GM18868 (cell line): ENCODE measurements at regions not wholly inside any gene's neighbourhood (a gene's known extent, or its start where the extent isn't known, plus 50 kb on each side); places are given as distances from the start of the nearest gene placed in this dataset.
"Not testable (repeated sequence)": the region's sequence is repeated elsewhere in the genome, so short reads cannot be mapped to it uniquely, and the experiment has no call there.

Source experiments
- ATAC-seq: cut with Tn5 transposase; IDR thresholded peaks from one replicate; pipeline ENCODE4 v1.9.1; 2021; ENCODE audit warnings: mild to moderate bottlenecking, moderate library complexity; ENCODE audit not compliant: unreplicated experiment

GRCh38 chr5:125926172-125926571 lies 497.0 kb upstream of the GRAMD2B start:
- ATAC-seq, result peak; percentile 56

- peak; percentile 59 for ATAC-seq
These were observed 494.5 kb upstream of the GRAMD2B start for GRCh38 chr5:125928663-125929062.

GRCh38 chr5:125950012-125950615 lies 473.1 kb upstream of the GRAMD2B start:
- ATAC-seq, result no peak

GRCh38 chr5:125961150-125961549 lies 462.1 kb upstream of the GRAMD2B start:
- ATAC-seq, result peak; percentile 99

- ATAC-seq, result no peak
These were observed 457.6 kb upstream of the GRAMD2B start for GRCh38 chr5:125965577-125965976.

- no peak for ATAC-seq
These were observed 455.6 kb upstream of the GRAMD2B start for GRCh38 chr5:125967576-125967975.

- ATAC-seq, result no peak
These were observed 454.0 kb upstream of the GRAMD2B start for GRCh38 chr5:125969011-125969813.

- no peak for ATAC-seq
These were observed 453.4 kb upstream of the GRAMD2B start for GRCh38 chr5:125969814-125970171.

- no peak for ATAC-seq
These were observed 452.4 kb upstream of the GRAMD2B start for GRCh38 chr5:125970631-125971307.

GRCh38 chr5:125972706-125973105 lies 450.5 kb upstream of the GRAMD2B start:
- no peak for ATAC-seq

- ATAC-seq, result no peak
These were observed 448.5 kb upstream of the GRAMD2B start for GRCh38 chr5:125974679-125975078.

GRCh38 chr5:125976421-125977000 lies 446.7 kb upstream of the GRAMD2B start:
- ATAC-seq, result no peak

- no peak for ATAC-seq
These were observed 445.2 kb upstream of the GRAMD2B start for GRCh38 chr5:125978015-125978414.

GRCh38 chr5:125979636-125980035 lies 443.6 kb upstream of the GRAMD2B start:
- no peak for ATAC-seq

GRCh38 chr5:125981016-125981415 lies 442.2 kb upstream of the GRAMD2B start:
- ATAC-seq, result no peak

- ATAC-seq, result no peak
These were observed 435.4 kb upstream of the GRAMD2B start for GRCh38 chr5:125987677-125988255.

GRCh38 chr5:125992050-125992449 lies 431.2 kb upstream of the GRAMD2B start:
- ATAC-seq, result no peak

- not testable (repeated sequence) for ATAC-seq
These were observed 423.8 kb upstream of the GRAMD2B start for GRCh38 chr5:125999271-126000030.

- no peak for ATAC-seq
These were observed 422.7 kb upstream of the GRAMD2B start for GRCh38 chr5:126000507-126000906.

GRCh38 chr5:126002222-126002897 lies 420.8 kb upstream of the GRAMD2B start:
- ATAC-seq, result no peak
